Neural progenitor cell (in vitro differentiated cells): ENCODE measurements at regions not wholly inside any gene's neighbourhood (a gene's known extent, or its start where the extent isn't known, plus 50 kb on each side); places are given as distances from the start of the nearest gene placed in this dataset.

Experiments
- DNase-seq: peaks from one replicate; pipeline ENCODE4 v3.0.0-alpha.2; 2016; ENCODE audit warnings: low spot score
- H2AFZ ChIP-seq: fragments of 200-600 bp; sonication (generic); replicated peaks from 2 replicates; pipeline ENCODE4 v1.6.1; 2016; ENCODE audit warnings: antibody characterized with exemption
- H3F3A ChIP-seq: fragments of 200-600 bp; sonication (generic); 2 replicates; pipeline ENCODE4 v1.6.1; 2016; ENCODE audit warnings: antibody characterized with exemption, low read depth
- H3K27ac ChIP-seq: fragments of 200-600 bp; sonication (generic); 2 replicates; pipeline ENCODE4 v1.5.1; 2016; ENCODE audit warnings: mild to moderate bottlenecking
- H3K27me3 ChIP-seq: fragments of 200-600 bp; sonication (generic); 2 replicates; pipeline ENCODE4 v1.6.1; 2016; ENCODE audit warnings: mild to moderate bottlenecking, moderate library complexity
- H3K36me3 ChIP-seq: fragments of 200-600 bp; sonication (generic); 2 replicates; pipeline ENCODE4 v1.5.1; 2016
- H3K4me1 ChIP-seq: fragments of 200-600 bp; sonication (generic); 2 replicates; pipeline ENCODE4 v1.6.1; 2016; ENCODE audit warnings: mixed run types
- H3K4me2 ChIP-seq: fragments of 200-600 bp; sonication (generic); 2 replicates; pipeline ENCODE4 v1.6.1; 2016
- H3K4me3 ChIP-seq: fragments of 200-600 bp; sonication (generic); 2 replicates; pipeline ENCODE4 v1.5.1; 2016
- H3K79me2 ChIP-seq: fragments of 200-600 bp; sonication (generic); 2 replicates; pipeline ENCODE4 v1.6.1; 2016; ENCODE audit warnings: low read depth
- H3K9ac ChIP-seq: fragments of 200-600 bp; sonication (generic); 2 replicates; pipeline ENCODE4 v1.6.1; 2016
- H3K9me3 ChIP-seq: fragments of 200-600 bp; sonication (generic); 2 replicates; pipeline ENCODE4 v1.5.1; 2016; ENCODE audit warnings: low read depth
- H4K20me1 ChIP-seq: fragments of 200-600 bp; sonication (generic); 2 replicates; pipeline ENCODE4 v1.6.1; 2016; ENCODE audit warnings: low read depth
- H3K27ac Mint-ChIP-seq: 3 replicates; pipeline ENCODE4 v1.8.0; 2021; ENCODE audit warnings: mixed read lengths
- H3K27me3 Mint-ChIP-seq: 2 replicates; pipeline ENCODE4 v1.8.0; 2022; ENCODE audit warnings: low read depth, mild to moderate bottlenecking, inconsistent platforms, moderate library complexity, mixed read lengths; ENCODE audit not compliant: insufficient read depth
- H3K36me3 Mint-ChIP-seq: 3 replicates; pipeline ENCODE4 v1.8.0; 2021; ENCODE audit warnings: mixed read lengths
- H3K4me1 Mint-ChIP-seq: 3 replicates; pipeline ENCODE4 v1.8.0; 2021; ENCODE audit warnings: mixed read lengths
- H3K4me3 Mint-ChIP-seq: 3 replicates; pipeline ENCODE4 v1.8.0; 2021; ENCODE audit warnings: mild to moderate bottlenecking, moderate library complexity, mixed read lengths
- H3K9me3 Mint-ChIP-seq: 3 replicates; pipeline ENCODE4 v1.8.0; 2020; ENCODE audit warnings: mixed read lengths
- EZH2 ChIP-seq: fragments of 200-600 bp; sonication (generic); IDR thresholded peaks from 2 replicates; pipeline ENCODE4 v1.6.1; 2017; ENCODE audit warnings: antibody characterized with exemption, mild to moderate bottlenecking, moderate library complexity
- EZH2phosphoT487 ChIP-seq: fragments of 200-600 bp; sonication (generic); IDR thresholded peaks from 2 replicates; pipeline ENCODE4 v1.6.1; 2017; ENCODE audit warnings: antibody characterized with exemption
- TF ChIP-seq, protein P1 (sequence below): fragments of 200-600 bp; sonication (generic); IDR thresholded peaks from 2 replicates; pipeline ENCODE4 v1.5.1; 2017; ENCODE audit warnings: antibody characterized with exemption, mild to moderate bottlenecking

DNA sequence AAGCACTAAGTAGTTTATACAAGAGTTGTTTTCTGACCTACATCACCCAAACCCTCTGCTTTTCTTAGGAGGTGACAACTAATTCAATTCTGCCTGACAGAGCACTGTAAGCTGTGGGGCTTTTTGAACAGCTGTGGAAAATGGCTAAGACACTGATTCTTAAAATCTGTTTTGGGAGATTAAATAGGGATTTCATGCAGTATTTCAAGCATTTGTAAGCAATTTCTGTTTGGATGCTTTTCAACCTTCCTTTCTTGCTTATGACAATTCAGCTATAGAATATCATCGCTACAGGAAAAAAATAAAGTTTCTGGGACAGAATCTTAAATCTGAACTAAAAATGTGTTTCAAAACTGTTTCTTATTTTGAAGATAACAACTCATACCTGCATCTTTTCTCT, 459.5 kb downstream of the RAPGEF2 start:
- no peaks in the 10 kb centered on the region for H3K79me2 ChIP-seq
- H3K4me3 ChIP-seq, result no peak overlapping the region
- H4K20me1 ChIP-seq, result no peaks in the 10 kb centered on the region
- no peaks in the 10 kb centered on the region for H3K27me3 ChIP-seq
- no peak overlapping the region for H2AFZ ChIP-seq
- H3K36me3 ChIP-seq, result no peaks in the 10 kb centered on the region
- no peaks in the 10 kb centered on the region for H3K9me3 ChIP-seq
- H3K9ac ChIP-seq, result no peak overlapping the region
- H3K27ac Mint-ChIP-seq, result no peak overlapping the region
- peaks cover 3% of the 10 kb centered on the region for H3K4me1 ChIP-seq
- H3K4me2 ChIP-seq, result no peak overlapping the region
- H3K4me3 Mint-ChIP-seq, result no peak overlapping the region
- no peaks in the 10 kb centered on the region for H3K27me3 Mint-ChIP-seq
- H3K27ac ChIP-seq, result no peak overlapping the region
- no peak for DNase-seq
- peaks cover 8% of the 10 kb centered on the region for H3K9me3 Mint-ChIP-seq
- H3F3A ChIP-seq, result no peaks in the 10 kb centered on the region
- TF ChIP-seq, protein P1, sequence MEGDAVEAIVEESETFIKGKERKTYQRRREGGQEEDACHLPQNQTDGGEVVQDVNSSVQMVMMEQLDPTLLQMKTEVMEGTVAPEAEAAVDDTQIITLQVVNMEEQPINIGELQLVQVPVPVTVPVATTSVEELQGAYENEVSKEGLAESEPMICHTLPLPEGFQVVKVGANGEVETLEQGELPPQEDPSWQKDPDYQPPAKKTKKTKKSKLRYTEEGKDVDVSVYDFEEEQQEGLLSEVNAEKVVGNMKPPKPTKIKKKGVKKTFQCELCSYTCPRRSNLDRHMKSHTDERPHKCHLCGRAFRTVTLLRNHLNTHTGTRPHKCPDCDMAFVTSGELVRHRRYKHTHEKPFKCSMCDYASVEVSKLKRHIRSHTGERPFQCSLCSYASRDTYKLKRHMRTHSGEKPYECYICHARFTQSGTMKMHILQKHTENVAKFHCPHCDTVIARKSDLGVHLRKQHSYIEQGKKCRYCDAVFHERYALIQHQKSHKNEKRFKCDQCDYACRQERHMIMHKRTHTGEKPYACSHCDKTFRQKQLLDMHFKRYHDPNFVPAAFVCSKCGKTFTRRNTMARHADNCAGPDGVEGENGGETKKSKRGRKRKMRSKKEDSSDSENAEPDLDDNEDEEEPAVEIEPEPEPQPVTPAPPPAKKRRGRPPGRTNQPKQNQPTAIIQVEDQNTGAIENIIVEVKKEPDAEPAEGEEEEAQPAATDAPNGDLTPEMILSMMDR, result no peak
- H3K36me3 Mint-ChIP-seq, result no peaks in the 10 kb centered on the region
- H3K4me1 Mint-ChIP-seq, result peaks cover 3% of the 10 kb centered on the region

DNA sequence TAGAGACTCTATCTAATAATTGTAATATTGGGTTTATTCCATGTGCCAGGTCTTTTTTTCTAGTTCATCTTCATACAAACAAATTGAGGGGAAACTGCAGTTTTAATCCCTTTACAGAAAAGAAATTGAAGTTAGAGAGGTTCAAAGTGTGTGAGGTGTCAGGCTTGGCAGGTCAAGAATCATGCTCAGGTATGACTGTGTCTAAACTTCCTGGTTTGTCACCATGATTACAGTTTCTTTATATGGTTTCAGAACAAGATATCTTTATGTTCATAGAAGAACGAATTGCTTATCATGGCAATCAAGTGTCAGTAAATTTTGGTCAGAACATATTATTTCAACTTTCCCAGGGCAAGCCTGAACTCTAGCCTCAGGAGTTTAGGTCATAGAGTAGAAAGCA, 460.4 kb downstream of the RAPGEF2 start:
- Histone ChIP-seq H3F3A (no peaks in the 10 kb centered on the region), H3K79me2 (no peaks in the 10 kb centered on the region), H3K9ac (no peak overlapping the region), H3K9me3 (no peaks in the 10 kb centered on the region), H3K36me3 (no peaks in the 10 kb centered on the region), H3K4me1 (no peaks in the 10 kb centered on the region), H3K27ac (no peak overlapping the region), H2AFZ (no peak overlapping the region), H3K4me3 (no peak overlapping the region), H3K27me3 (no peaks in the 10 kb centered on the region), H3K4me2 (no peak overlapping the region), H4K20me1 (no peaks in the 10 kb centered on the region)
- no peak for DNase-seq
- Mint-ChIP-seq H3K27me3 (no peaks in the 10 kb centered on the region), H3K4me3 (no peak overlapping the region), H3K4me1 (peaks cover 3% of the 10 kb centered on the region), H3K36me3 (no peaks in the 10 kb centered on the region), H3K9me3 (peaks cover 14% of the 10 kb centered on the region), H3K27ac (no peak overlapping the region)
- TF ChIP-seq EZH2 (no peak), EZH2phosphoT487 (no peak)
- TF ChIP-seq, protein P1, result no peak

DNA sequence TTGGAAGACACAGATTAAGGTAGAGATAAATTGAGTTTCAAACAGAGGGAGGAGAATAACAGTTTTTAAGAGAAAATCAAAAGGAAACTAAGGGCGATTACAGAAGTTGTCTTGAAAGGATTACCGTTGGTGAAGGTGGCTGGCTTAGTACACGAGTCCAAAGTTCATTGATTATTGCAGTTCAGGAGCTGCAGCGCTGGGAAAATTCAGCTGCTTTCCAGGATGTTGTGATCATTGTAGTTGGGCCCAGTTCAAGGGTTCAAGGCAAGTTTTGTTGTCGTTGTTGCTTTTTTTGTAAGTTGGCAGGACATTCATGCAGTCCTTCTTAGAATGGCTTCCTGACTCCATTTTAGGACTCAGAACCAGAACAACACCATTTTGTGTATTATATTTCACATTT, 461.7 kb downstream of the RAPGEF2 start:
- no peaks in the 10 kb centered on the region for H3F3A ChIP-seq
- no peak for TF ChIP-seq EZH2phosphoT487
- TF ChIP-seq, protein P1, result no peak
- no peak for TF ChIP-seq EZH2
- peaks cover 9% of the 10 kb centered on the region for H3K9me3 ChIP-seq
- H4K20me1 ChIP-seq, result no peaks in the 10 kb centered on the region
- no peak overlapping the region for H3K4me3 ChIP-seq
- no peak overlapping the region for H3K27ac Mint-ChIP-seq
- H3K9me3 Mint-ChIP-seq, result peaks cover 23% of the 10 kb centered on the region
- no peaks in the 10 kb centered on the region for H3K27me3 ChIP-seq
- no peaks in the 10 kb centered on the region for H3K4me1 ChIP-seq
- H3K9ac ChIP-seq, result no peak overlapping the region
- H3K4me2 ChIP-seq, result no peak overlapping the region
- DNase-seq, result no peak
- H3K27me3 Mint-ChIP-seq, result no peaks in the 10 kb centered on the region
- H3K4me3 Mint-ChIP-seq, result no peak overlapping the region
- no peaks in the 10 kb centered on the region for H3K79me2 ChIP-seq
- H2AFZ ChIP-seq, result no peak overlapping the region
- no peaks in the 10 kb centered on the region for H3K4me1 Mint-ChIP-seq
- H3K36me3 ChIP-seq, result no peaks in the 10 kb centered on the region
- no peaks in the 10 kb centered on the region for H3K36me3 Mint-ChIP-seq
- H3K27ac ChIP-seq, result no peak overlapping the region

DNA sequence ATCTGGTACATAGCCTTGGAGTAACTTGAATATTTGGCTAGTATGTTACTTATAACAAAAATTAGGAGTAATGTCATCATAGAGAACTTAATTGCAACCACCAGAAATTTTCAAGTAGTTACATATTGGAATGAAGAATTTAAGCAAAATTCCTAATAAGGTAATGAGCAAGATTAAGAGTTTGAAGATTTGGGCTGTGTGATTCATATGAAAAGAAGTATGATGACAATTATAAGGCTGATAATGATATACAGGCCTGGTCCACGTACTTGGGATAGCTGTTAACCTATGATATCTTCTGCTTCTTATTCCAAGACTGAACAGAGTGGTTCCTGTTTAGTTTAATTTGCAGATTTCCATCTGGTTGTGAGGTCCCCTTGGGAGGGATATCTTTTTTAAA, 463.9 kb downstream of the RAPGEF2 start:
- no peak overlapping the region for H3K4me2 ChIP-seq
- TF ChIP-seq, protein P1, result no peak
- TF ChIP-seq EZH2phosphoT487 (no peak), EZH2 (no peak)
- H3F3A ChIP-seq, result no peaks in the 10 kb centered on the region
- no peaks in the 10 kb centered on the region for H3K27me3 Mint-ChIP-seq
- H3K36me3 Mint-ChIP-seq, result no peaks in the 10 kb centered on the region
- peaks cover 16% of the 10 kb centered on the region for H3K9me3 ChIP-seq
- H3K27ac Mint-ChIP-seq, result no peak overlapping the region
- H3K36me3 ChIP-seq, result no peaks in the 10 kb centered on the region
- no peak overlapping the region for H3K4me3 ChIP-seq
- H3K4me3 Mint-ChIP-seq, result no peak overlapping the region
- no peak for DNase-seq
- H3K4me1 Mint-ChIP-seq, result no peaks in the 10 kb centered on the region
- no peaks in the 10 kb centered on the region for H3K4me1 ChIP-seq
- H3K79me2 ChIP-seq, result no peaks in the 10 kb centered on the region
- H3K27ac ChIP-seq, result no peak overlapping the region
- no peaks in the 10 kb centered on the region for H3K27me3 ChIP-seq
- no peak overlapping the region for H2AFZ ChIP-seq
- peaks cover 38% of the 10 kb centered on the region for H3K9me3 Mint-ChIP-seq
- H4K20me1 ChIP-seq, result no peaks in the 10 kb centered on the region
- H3K9ac ChIP-seq, result no peak overlapping the region
